ENCODE measurements at regions not wholly inside any gene's neighbourhood (a gene's known extent, or its start where the extent isn't known, plus 50 kb on each side); places are given as distances from the start of the nearest gene placed in this dataset.
A peak's percentile ranks its signal among the peaks of the same experiment; 100 is the strongest.
"Not testable (repeated sequence)": the region's sequence is repeated elsewhere in the genome, so short reads cannot be mapped to it uniquely, and the experiment has no call there.

- DNase-seq (ENCODE audit: low read depth in 2 of 2), result no peak
Measured at GRCh38 chr10:28859791-28860190, 182.5 kb downstream of the BAMBI start.

GRCh38 chr10:28862219-28862618 lies 184.9 kb downstream of the BAMBI start:
- no peak for DNase-seq (ENCODE audit: low read depth in 2 of 2)

- no peak for DNase-seq (ENCODE audit: low read depth in 2 of 2)
Measured at GRCh38 chr10:28869606-28870201, 192.4 kb downstream of the BAMBI start.

GRCh38 chr10:28871665-28872064 lies 194.3 kb downstream of the BAMBI start:
- DNase-seq (ENCODE audit: low read depth in 2 of 2), result no peak

- no peak for DNase-seq (ENCODE audit: low read depth in 2 of 2)
Measured at GRCh38 chr10:28872587-28873165, 195.4 kb downstream of the BAMBI start.

- DNase-seq (ENCODE audit: low read depth in 2 of 2), result no peak
Measured at GRCh38 chr10:28873540-28873939, 196.2 kb downstream of the BAMBI start.

GRCh38 chr10:28874210-28874609 lies 196.9 kb downstream of the BAMBI start:
- DNase-seq (ENCODE audit: low read depth in 2 of 2), result no peak

- DNase-seq (ENCODE audit: low read depth in 2 of 2), result no peak
Measured at GRCh38 chr10:28875549-28876081, 198.3 kb downstream of the BAMBI start.

GRCh38 chr10:28878236-28878970 lies 201.1 kb downstream of the BAMBI start:
- DNase-seq (ENCODE audit: low read depth in 2 of 2), result no peak

- DNase-seq (ENCODE audit: low read depth in 2 of 2), result no peak
Measured at GRCh38 chr10:28879246-28879645, 201.9 kb downstream of the BAMBI start.

- DNase-seq (ENCODE audit: low read depth in 2 of 2), result peak in 1 of 2 experiments; percentile 3
Measured at GRCh38 chr10:28879875-28880682, 202.8 kb downstream of the BAMBI start.

- DNase-seq (ENCODE audit: low read depth in 2 of 2), result no peak
Measured at GRCh38 chr10:28880683-28880950, 203.3 kb downstream of the BAMBI start.

- DNase-seq (ENCODE audit: low read depth in 2 of 2), result no peak
Measured at GRCh38 chr10:28881171-28881882, 204.0 kb downstream of the BAMBI start.

GRCh38 chr10:28883741-28884423 lies 206.6 kb downstream of the BAMBI start:
- DNase-seq (ENCODE audit: low read depth in 2 of 2), result no peak

GRCh38 chr10:28890121-28890950 lies 213.0 kb downstream of the BAMBI start:
- DNase-seq (ENCODE audit: low read depth in 2 of 2), result no peak

GRCh38 chr10:28891058-28891713 lies 213.9 kb downstream of the BAMBI start:
- no peak for DNase-seq (ENCODE audit: low read depth in 2 of 2)

GRCh38 chr10:28892818-28893547 lies 215.7 kb downstream of the BAMBI start:
- DNase-seq (ENCODE audit: low read depth in 2 of 2), result no peak

- no peak for DNase-seq (ENCODE audit: low read depth in 2 of 2)
Measured at GRCh38 chr10:28894146-28894545, 216.8 kb downstream of the BAMBI start.

GRCh38 chr10:28895671-28896070 lies 218.3 kb downstream of the BAMBI start:
- DNase-seq (ENCODE audit: low read depth in 2 of 2), result not testable (repeated sequence)
